Lung (tissue), 11 donors: ENCODE measurements at regions not wholly inside any gene's neighbourhood (a gene's known extent, or its start where the extent isn't known, plus 50 kb on each side); places are given as distances from the start of the nearest gene placed in this dataset.
A peak's percentile ranks its signal among the peaks of the same experiment; 100 is the strongest.

Experiments
- ATAC-seq: fragments of 200-7000 bp; cut with Tn5 transposase; one replicate; pipeline ENCODE4 v1.9.1; 2020; ENCODE audit warnings: moderate number of reproducible peaks; ENCODE audit not compliant: insufficient read depth, low FRiP score
- DNase-seq, 3 donors: peaks; one replicate each; pipeline ENCODE4 v3.0.0-alpha.2; 2013 to 2017
- H3K27ac ChIP-seq, 2 donors: one replicate each; pipeline ENCODE4 v1.5.1; 2013; ENCODE audit warnings: mild to moderate bottlenecking in 2 of 2, moderate library complexity in 2 of 2, control low read depth in 1 of 2, inconsistent platforms in 1 of 2, low read depth in 1 of 2, low read length in 1 of 2
- H3K27me3 ChIP-seq, 3 donors: one replicate each; pipeline ENCODE4 v1.5.1; 2013; ENCODE audit warnings: low read length in 2 of 3; ENCODE audit not compliant: control insufficient read depth in 3 of 3, insufficient read depth in 3 of 3
- H3K36me3 ChIP-seq, 4 donors: one replicate each; pipeline ENCODE4 v1.5.1; 2013; ENCODE audit warnings: low read length in 4 of 4, mild to moderate bottlenecking in 1 of 4, moderate library complexity in 1 of 4; ENCODE audit not compliant: control insufficient read depth in 4 of 4, insufficient read depth in 4 of 4
- H3K4me1 ChIP-seq, 5 donors: one replicate each; pipeline ENCODE4 v1.5.1; 2013; ENCODE audit warnings: low read length in 5 of 5, mild to moderate bottlenecking in 2 of 5, moderate library complexity in 1 of 5; ENCODE audit not compliant: control insufficient read depth in 5 of 5, insufficient read depth in 5 of 5
- H3K4me3 ChIP-seq: one replicate; pipeline ENCODE4 v1.5.1; 2013; ENCODE audit warnings: mild to moderate bottlenecking, control low read depth, moderate library complexity
- H3K9ac ChIP-seq, 2 donors: one replicate each; pipeline ENCODE4 v1.5.1; 2013; ENCODE audit warnings: low read length in 2 of 2, control low read depth in 1 of 2; ENCODE audit not compliant: insufficient read depth in 1 of 2
- H3K9me3 ChIP-seq, 4 donors: one replicate each; pipeline ENCODE4 v1.5.1; 2013; ENCODE audit warnings: low read length in 3 of 4, mild to moderate bottlenecking in 1 of 4, moderate library complexity in 1 of 4; ENCODE audit not compliant: control insufficient read depth in 4 of 4, insufficient read depth in 3 of 4
- WGBS, 2 donors: extraction: QIAGEN DNeasy Blood & Tissue Kit; methylation state at CpG; one replicate each; pipeline ENCODE4 v1.1.7; 2013; 5-methylcytosine and 5-hydroxymethylcytosine counted together
- TF ChIP-seq, protein P1 (sequence below): IDR thresholded peaks from 2 replicates; pipeline ENCODE4 v1.5.1; 2012; ENCODE audit warnings: mild to moderate bottlenecking; ENCODE audit errors: control extremely low read depth, extremely low read depth
- donor health status: control.
- donor health status: control.
- donor health status: Bipolar disorder and iron deficiency.
- donor health status: healthy.
- donor health status: DM: yes; HTN: yes; CAD: no.

DNA sequence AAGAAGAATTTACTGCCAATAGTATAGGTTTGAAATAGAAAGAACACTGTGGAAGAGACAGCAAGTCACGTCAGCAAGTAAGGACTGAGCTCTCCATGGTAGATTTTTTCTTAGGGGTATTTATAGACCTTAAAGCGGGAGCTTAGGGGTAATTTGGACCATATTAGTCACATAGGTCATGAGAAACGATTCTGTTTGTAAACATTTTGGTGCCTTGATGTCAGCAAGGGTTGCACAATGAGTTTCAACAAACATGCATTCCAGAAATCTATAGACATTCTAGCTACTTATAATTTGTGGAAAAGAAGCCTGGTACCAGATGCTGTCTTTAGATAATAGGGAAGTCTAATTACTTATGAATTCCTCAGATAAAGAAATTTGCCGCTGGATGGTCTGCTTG lies 624.7 kb downstream of the TDRD15 start:
- H3K9ac ChIP-seq = no peak overlapping the region
- no peaks in the 10 kb centered on the region for H3K36me3 ChIP-seq
- no peaks in the 10 kb centered on the region for H3K27me3 ChIP-seq
- TF ChIP-seq, protein P1, sequence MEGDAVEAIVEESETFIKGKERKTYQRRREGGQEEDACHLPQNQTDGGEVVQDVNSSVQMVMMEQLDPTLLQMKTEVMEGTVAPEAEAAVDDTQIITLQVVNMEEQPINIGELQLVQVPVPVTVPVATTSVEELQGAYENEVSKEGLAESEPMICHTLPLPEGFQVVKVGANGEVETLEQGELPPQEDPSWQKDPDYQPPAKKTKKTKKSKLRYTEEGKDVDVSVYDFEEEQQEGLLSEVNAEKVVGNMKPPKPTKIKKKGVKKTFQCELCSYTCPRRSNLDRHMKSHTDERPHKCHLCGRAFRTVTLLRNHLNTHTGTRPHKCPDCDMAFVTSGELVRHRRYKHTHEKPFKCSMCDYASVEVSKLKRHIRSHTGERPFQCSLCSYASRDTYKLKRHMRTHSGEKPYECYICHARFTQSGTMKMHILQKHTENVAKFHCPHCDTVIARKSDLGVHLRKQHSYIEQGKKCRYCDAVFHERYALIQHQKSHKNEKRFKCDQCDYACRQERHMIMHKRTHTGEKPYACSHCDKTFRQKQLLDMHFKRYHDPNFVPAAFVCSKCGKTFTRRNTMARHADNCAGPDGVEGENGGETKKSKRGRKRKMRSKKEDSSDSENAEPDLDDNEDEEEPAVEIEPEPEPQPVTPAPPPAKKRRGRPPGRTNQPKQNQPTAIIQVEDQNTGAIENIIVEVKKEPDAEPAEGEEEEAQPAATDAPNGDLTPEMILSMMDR = no peak
- no peaks in the 10 kb centered on the region for H3K4me1 ChIP-seq
- no peak overlapping the region for H3K27ac ChIP-seq
- H3K4me3 ChIP-seq = no peak overlapping the region
- H3K9me3 ChIP-seq = peaks cover 0 to 4% (median 2%) of the 10 kb centered on the region in 4 donors
- DNase-seq = peak in 1 of 3 donors; percentile 42
- WGBS, 2 donors = 65 to 74% methylated on average over 4 of the region's 4 CpGs
- ATAC-seq = no peak

DNA sequence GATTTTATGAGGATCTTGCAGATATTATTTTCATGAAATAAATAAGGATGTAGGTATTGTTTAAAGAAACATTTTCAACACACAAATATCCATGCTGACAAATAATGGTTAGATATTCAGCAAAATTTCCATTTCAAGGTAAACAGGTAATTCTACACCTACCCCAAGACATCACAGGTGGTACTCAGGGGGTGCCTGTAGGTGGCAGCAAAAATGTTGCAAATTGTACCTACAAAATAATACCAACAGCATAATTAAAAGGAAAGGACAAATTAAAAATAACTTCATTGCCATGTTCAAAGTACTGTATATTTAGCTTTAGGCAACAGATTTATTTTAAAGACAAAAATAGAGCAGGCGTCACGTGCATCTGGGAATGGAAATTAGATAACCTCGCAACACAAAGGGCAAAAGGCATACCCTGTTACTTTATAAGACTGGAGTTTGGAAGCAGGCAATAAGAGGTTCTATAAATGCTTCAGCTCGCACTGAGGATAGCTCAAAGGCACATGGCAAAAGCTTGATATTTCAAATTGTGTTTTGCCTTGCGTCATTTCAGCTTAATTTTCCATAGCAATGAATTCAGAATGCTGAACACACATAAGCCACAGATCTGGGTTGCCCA lies 630.5 kb downstream of the TDRD15 start:
- Histone ChIP-seq H3K4me3 (no peak overlapping the region), H3K27ac (no peak overlapping the region), H3K27me3 (no peaks in the 10 kb centered on the region), H3K4me1 (peaks cover 0 to 4% (median 0%) of the 10 kb centered on the region in 5 donors), H3K9me3 (peaks cover 0 to 2% (median 0%) of the 10 kb centered on the region in 4 donors), H3K9ac (no peak overlapping the region), H3K36me3 (no peaks in the 10 kb centered on the region)
- ATAC-seq (no peak), DNase-seq (peak in 1 of 3 donors; percentile 12)
- WGBS, 2 donors = 66 to 67% methylated on average over 5 of the region's 5 CpGs
- TF ChIP-seq, protein P1 = no peak

DNA sequence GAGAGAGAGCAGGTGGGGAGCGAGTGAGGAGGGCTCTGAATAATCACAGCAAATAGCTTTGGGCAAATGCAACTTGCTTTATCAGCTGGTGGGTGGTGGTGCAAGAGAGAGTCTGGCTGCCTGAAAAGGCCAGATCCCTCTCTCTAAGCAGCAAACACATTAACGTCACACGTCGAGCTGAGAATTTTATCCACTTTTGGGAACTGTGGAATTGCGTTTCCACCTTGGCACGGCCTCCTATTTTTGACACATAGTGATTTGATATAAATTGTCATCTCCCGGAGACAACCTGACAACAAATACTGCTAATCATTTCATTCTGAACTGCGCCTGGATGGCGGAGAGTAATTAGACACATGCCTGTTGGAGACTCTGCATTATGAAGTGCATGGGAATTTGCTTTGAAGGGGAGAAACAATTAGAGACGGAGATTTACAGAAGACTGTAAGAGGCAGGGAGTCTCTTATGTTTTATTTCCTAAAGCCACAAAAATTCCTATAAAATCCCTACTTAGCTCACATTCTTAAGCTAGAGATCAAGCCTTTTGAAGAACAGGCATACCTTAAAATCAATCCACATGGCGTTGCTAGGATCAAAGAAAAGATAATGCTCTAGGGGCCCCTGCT lies 634.1 kb downstream of the TDRD15 start:
- no peak overlapping the region for H3K9ac ChIP-seq
- H3K9me3 ChIP-seq = peaks cover 0 to 2% (median 0%) of the 10 kb centered on the region in 4 donors
- H3K27ac ChIP-seq = no peak overlapping the region
- peak in 1 of 3 donors; percentile 27 for DNase-seq
- H3K36me3 ChIP-seq = no peaks in the 10 kb centered on the region
- H3K4me3 ChIP-seq = no peak overlapping the region
- no peaks in the 10 kb centered on the region for H3K27me3 ChIP-seq
- TF ChIP-seq, protein P1 = no peak
- no peak for ATAC-seq
- WGBS, 2 donors = 75 to 79% methylated on average over 11 of the region's 11 CpGs
- H3K4me1 ChIP-seq = peaks cover 0 to 5% (median 0%) of the 10 kb centered on the region in 5 donors

DNA sequence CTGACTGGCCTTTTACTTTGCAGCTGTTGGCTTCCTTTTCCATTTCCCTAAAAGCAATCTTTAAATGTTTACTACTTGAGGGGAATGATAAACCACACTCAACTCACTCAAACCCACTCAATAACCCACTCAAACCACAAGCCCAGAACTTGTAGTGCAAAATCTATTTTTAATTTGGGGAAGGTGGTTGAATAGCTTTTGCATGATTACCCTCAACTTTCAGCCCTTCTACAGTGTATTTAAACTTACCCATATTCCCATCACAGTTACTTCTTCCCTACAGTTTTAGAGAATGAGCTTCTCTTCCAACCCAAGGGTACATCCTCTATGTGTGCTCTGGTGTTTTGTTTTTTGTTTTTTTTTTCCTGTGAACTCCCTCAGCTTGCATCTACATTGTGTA lies 636.1 kb downstream of the TDRD15 start:
- ATAC-seq (no peak), DNase-seq (no peak)
- Histone ChIP-seq H3K9ac (no peak overlapping the region), H3K4me3 (no peak overlapping the region), H3K27ac (no peak overlapping the region), H3K4me1 (peaks cover 0 to 5% (median 0%) of the 10 kb centered on the region in 5 donors), H3K9me3 (peaks cover 0 to 2% (median 0%) of the 10 kb centered on the region in 4 donors), H3K27me3 (no peaks in the 10 kb centered on the region), H3K36me3 (no peaks in the 10 kb centered on the region)
- TF ChIP-seq, protein P1 = no peak
